ENCODE measurements at regions not wholly inside any gene's neighbourhood (a gene's known extent, or its start where the extent isn't known, plus 50 kb on each side); places are given as distances from the start of the nearest gene placed in this dataset.

- no peak for TF ChIP-seq CTCF (IDR thresholded peaks at IDR 0.05)
- no peak for TF ChIP-seq POLR2AphosphoS5 (IDR thresholded peaks at IDR 0.05)
- no peak for TF ChIP-seq EP300 (IDR thresholded peaks at IDR 0.05)
- no peak for TF ChIP-seq POLR2A (IDR thresholded peaks at IDR 0.05)
Observed at GRCh38 chr6:44021589-44022295, 105.5 kb downstream of the MRPL14 start.
